B cell (primary cell): ENCODE measurements at regions not wholly inside any gene's neighbourhood (a gene's known extent, or its start where the extent isn't known, plus 50 kb on each side); places are given as distances from the start of the nearest gene placed in this dataset.

ENCODE experiments used
- CTCF ChIP-seq: fragments of 200-600 bp; IDR thresholded peaks from one replicate; pipeline ENCODE4 v1.8.0; 2022; ENCODE audit warnings: antibody characterized with exemption, mild to moderate bottlenecking
- EZH2 ChIP-seq: IDR thresholded peaks from 2 replicates; pipeline ENCODE4 v1.6.1; 2012; ENCODE audit warnings: borderline replicate concordance, low read depth, mild to moderate bottlenecking, moderate library complexity, low read length; ENCODE audit not compliant: insufficient read depth, poor library complexity, severe bottlenecking

GRCh38 chrX:39388730-39389129 is 587.5 kb downstream of the MID1IP1 start:
- TF ChIP-seq CTCF (no peak), EZH2 (no peak)
